Uterus (tissue), 3 donors: ENCODE measurements at regions not wholly inside any gene's neighbourhood (a gene's known extent, or its start where the extent isn't known, plus 50 kb on each side); places are given as distances from the start of the nearest gene placed in this dataset.

ENCODE experiments used
- DNase-seq, 2 donors: peaks; one replicate each; pipeline ENCODE4 v3.0.0-alpha.2; 2019 to 2020
- H3K27ac ChIP-seq, 2 donors: fragments of 200-600 bp; sonication (generic); 1 replicate in 1 of 2; 2 replicates in 1 of 2; pipeline ENCODE4 v1.5.1; 2016 to 2018
- H3K27me3 ChIP-seq, 2 donors: fragments of 200-600 bp; sonication (generic); one replicate each; pipeline ENCODE4 v1.5.1; 2018 to 2019; ENCODE audit warnings: control low read depth in 1 of 2
- H3K36me3 ChIP-seq, 2 donors: fragments of 200-600 bp; sonication (generic); one replicate each; pipeline ENCODE4 v1.5.1; 2019; ENCODE audit warnings: control low read depth in 1 of 2
- H3K4me1 ChIP-seq, 2 donors: fragments of 200-600 bp; sonication (generic); one replicate each; pipeline ENCODE4 v1.5.1; 2018 to 2019; ENCODE audit warnings: control low read depth in 1 of 2
- H3K4me3 ChIP-seq, 2 donors: fragments of 200-600 bp; sonication (generic); 1 replicate in 1 of 2; 2 replicates in 1 of 2; pipeline ENCODE4 v1.5.1; 2018 to 2019; ENCODE audit warnings: mild to moderate bottlenecking in 1 of 2
- H3K9me3 ChIP-seq, 2 donors: fragments of 200-600 bp; sonication (generic); one replicate each; pipeline ENCODE4 v1.5.1; 2019; ENCODE audit warnings: control low read depth in 1 of 2
- POLR2A ChIP-seq, 2 donors: fragments of 450-650 bp; IDR thresholded peaks; one replicate each; pipeline ENCODE4 v1.6.1; 2016; ENCODE audit warnings: antibody characterized with exemption in 2 of 2, mild to moderate bottlenecking in 1 of 2, moderate library complexity in 1 of 2
- intact Hi-C: fragments of 100-400 bp; cut with DNase I; formaldehyde crosslinking; loops from one replicate; pipeline ENCODE4 v1.15.1; 2023; ENCODE audit warnings: low total_unique reads
- TF ChIP-seq, protein P1 (sequence below), 4 experiments: fragments of 200-600 bp in 2 of 4; fragments of 450-650 bp in 2 of 4; sonication (generic) in 2 of 4; IDR thresholded peaks; one replicate each; pipeline ENCODE4 v1.5.1; 2016 to 2019; ENCODE audit warnings: antibody characterized with exemption in 4 of 4, mild to moderate bottlenecking in 2 of 4, moderate library complexity in 1 of 4
- donor health status: DM: yes; HTN: yes; CAD: no.

DNA sequence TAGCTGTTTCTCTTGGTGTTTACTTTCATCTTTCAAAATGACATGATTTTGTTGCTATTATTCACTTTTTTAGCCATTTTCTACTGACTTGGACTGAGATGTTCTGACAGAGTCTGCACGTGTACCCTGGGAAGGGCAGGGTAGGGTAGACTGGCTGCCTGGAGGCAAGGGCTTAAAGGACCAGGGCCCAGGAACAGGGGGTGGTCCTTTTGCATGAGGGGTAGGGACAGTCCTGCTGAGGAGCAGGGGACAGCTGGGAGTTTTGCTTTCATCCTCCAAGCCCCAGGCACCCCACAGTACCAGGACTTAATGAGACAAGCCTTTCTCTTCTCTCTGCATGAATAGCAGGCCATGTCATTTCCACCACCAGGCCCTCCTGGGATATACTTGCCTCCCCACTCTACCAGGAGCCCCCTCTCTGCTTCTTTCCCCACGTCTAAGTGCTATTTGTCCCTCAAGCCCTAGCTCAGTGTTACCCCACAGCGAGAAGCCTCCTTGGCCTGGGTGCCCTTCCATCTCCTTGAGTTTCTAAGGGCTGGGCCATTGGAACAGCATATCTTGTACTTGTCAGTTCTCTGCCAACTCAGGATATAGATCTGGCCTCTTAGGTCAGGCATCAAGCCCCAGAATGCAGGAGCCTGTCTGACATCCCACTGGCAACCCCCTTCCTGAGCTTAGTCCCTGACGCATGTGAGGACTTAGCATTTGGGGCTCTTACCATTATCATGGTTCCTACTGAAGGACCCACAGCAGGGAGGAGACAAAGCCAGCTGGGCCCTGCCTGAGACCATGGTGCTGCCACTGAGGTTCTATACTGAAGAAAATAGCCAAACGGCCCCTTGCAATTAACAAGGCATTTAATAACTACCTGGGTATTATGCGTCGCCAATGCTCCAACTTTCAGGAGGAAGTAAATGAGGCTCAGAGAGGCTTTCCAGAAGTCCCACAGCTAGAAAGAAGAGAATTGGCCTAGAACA lies 78.4 kb upstream of the UNC5B start:
- no peak for DNase-seq
- Histone ChIP-seq H3K27ac (no peak overlapping the region), H3K4me1 (no peaks in the 10 kb centered on the region), H3K36me3 (no peaks in the 10 kb centered on the region), H3K9me3 (no peaks in the 10 kb centered on the region), H3K27me3 (no peaks in the 10 kb centered on the region), H3K4me3 (no peak overlapping the region)
- TF ChIP-seq POLR2A (IDR thresholded peaks at IDR 0.05) = no peak
- TF ChIP-seq, protein P1, sequence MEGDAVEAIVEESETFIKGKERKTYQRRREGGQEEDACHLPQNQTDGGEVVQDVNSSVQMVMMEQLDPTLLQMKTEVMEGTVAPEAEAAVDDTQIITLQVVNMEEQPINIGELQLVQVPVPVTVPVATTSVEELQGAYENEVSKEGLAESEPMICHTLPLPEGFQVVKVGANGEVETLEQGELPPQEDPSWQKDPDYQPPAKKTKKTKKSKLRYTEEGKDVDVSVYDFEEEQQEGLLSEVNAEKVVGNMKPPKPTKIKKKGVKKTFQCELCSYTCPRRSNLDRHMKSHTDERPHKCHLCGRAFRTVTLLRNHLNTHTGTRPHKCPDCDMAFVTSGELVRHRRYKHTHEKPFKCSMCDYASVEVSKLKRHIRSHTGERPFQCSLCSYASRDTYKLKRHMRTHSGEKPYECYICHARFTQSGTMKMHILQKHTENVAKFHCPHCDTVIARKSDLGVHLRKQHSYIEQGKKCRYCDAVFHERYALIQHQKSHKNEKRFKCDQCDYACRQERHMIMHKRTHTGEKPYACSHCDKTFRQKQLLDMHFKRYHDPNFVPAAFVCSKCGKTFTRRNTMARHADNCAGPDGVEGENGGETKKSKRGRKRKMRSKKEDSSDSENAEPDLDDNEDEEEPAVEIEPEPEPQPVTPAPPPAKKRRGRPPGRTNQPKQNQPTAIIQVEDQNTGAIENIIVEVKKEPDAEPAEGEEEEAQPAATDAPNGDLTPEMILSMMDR (IDR thresholded peaks at IDR 0.05) = no peak
- intact Hi-C loops = no loop called here

DNA sequence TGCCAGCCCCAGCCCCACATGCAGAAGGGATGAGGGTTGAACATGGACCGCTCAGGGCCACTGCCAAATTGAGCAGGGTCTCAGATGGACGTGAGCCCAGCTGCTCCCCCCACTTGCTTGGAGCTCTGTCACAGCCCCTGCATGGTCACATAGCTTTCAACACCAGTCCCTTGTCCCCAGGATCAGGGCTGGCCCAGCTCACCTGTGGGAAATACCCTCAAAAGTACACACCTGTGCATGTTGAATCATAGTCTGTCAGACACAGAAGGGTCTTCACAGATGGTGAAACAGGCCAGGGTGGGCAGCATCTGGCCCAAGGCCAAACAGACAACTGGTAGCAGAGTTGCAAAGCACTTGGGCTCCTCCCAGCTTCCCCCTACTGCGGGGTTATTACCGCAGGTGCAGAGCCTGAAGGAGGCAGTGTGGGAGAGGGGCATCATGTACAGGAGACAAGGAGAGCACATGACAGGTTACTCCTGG lies 77.6 kb upstream of the UNC5B start:
- intact Hi-C loops = no loop called here
- DNase-seq = no peak
- Histone ChIP-seq H3K9me3 (no peaks in the 10 kb centered on the region), H3K4me1 (no peaks in the 10 kb centered on the region), H3K36me3 (no peaks in the 10 kb centered on the region), H3K27me3 (no peaks in the 10 kb centered on the region), H3K27ac (no peak overlapping the region), H3K4me3 (no peak overlapping the region)
- no peak for TF ChIP-seq POLR2A (IDR thresholded peaks at IDR 0.05)
- TF ChIP-seq, protein P1 (IDR thresholded peaks at IDR 0.05) = no peak

DNA sequence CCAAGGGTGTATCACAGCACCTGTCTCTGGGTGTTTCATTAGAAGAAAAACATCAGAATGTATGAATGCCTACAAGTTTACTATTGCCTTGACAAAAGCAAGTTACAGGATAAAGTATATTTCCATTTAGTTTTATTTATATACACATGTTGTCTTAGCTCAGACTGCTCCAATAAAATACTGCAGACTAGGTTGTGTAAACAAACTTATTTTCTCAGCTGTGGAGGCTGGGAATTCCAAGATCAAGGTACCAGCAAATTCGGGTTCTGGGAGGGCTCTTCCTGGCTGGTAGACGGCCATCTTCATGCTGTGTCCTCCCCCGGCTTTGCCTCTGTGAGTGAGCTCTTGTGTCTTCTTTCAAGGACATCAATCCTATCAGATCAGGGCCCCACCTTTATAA lies 77.1 kb upstream of the UNC5B start:
- no peaks in the 10 kb centered on the region for H3K4me1 ChIP-seq
- H3K36me3 ChIP-seq = no peaks in the 10 kb centered on the region
- H3K27ac ChIP-seq = no peak overlapping the region
- TF ChIP-seq POLR2A (IDR thresholded peaks at IDR 0.05) = no peak
- TF ChIP-seq, protein P1 (IDR thresholded peaks at IDR 0.05) = no peak
- H3K4me3 ChIP-seq = no peak overlapping the region
- intact Hi-C loops = no loop called here
- no peak for DNase-seq
- no peaks in the 10 kb centered on the region for H3K27me3 ChIP-seq
- H3K9me3 ChIP-seq = no peaks in the 10 kb centered on the region

DNA sequence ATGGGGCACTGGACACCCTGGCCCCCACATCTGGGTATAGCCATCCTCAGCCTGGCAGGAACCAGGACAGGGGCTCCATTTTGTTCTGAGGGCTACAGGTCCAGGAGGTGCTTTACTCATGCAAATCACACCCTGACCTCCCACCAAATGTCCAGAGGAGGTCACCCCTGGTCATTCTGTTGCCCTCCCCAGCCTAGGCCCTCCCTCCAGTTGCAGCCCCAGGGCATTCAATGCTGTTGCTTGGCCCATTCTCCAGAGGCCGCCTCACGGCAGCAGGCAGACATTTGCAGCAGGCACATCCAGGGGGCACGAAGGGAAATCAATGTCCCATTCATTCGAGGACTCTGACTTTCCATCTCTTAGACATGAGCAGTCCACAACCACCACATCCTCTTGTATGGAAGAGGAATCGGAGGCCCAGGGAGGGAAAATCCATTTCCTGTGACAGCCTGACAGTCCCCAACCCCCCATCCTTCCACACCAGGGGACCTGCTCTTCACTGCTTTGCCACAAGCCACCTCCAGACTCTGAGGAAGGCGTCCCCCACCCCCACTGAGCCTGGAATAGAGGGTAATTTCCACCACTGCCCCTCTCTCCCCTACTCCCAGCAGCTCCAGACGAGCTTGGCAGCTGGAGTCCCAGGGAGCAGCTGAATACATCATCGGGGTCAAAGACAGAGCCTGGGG lies 76.2 kb upstream of the UNC5B start:
- Histone ChIP-seq H3K36me3 (no peaks in the 10 kb centered on the region), H3K4me1 (no peaks in the 10 kb centered on the region), H3K27me3 (no peaks in the 10 kb centered on the region), H3K9me3 (no peaks in the 10 kb centered on the region), H3K4me3 (no peak overlapping the region), H3K27ac (no peak overlapping the region)
- TF ChIP-seq, protein P1 (IDR thresholded peaks at IDR 0.05) = no peak
- TF ChIP-seq POLR2A (IDR thresholded peaks at IDR 0.05) = no peak
- intact Hi-C loops = no loop called here
- DNase-seq = no peak

DNA sequence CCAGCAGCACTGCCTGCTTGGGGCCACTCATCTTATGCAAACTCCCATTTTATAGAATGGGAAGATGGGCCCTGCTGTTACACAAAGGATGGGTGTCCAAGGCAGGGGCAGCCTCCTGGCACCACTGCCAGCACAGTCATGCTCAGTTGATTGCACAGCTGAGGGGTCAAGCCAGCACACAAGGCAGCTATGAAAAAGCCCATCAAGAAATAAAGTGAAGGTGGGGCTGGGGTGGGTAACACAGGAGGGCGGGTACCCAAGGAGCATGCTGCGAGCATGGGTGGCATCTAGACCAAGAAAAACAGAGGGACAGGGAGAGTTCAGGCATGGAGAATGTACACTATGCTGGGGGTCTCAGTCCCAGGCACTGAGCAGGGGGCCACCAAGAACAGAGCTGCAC lies 74.7 kb upstream of the UNC5B start:
- H3K9me3 ChIP-seq = no peaks in the 10 kb centered on the region
- intact Hi-C loops = no loop called here
- no peaks in the 10 kb centered on the region for H3K27me3 ChIP-seq
- no peaks in the 10 kb centered on the region for H3K4me1 ChIP-seq
- no peak overlapping the region for H3K27ac ChIP-seq
- no peak overlapping the region for H3K4me3 ChIP-seq
- TF ChIP-seq POLR2A (IDR thresholded peaks at IDR 0.05) = no peak
- TF ChIP-seq, protein P1 (IDR thresholded peaks at IDR 0.05) = no peak
- no peak for DNase-seq
- H3K36me3 ChIP-seq = no peaks in the 10 kb centered on the region
